HepG2 (cell line): ENCODE measurements at regions not wholly inside any gene's neighbourhood (a gene's known extent, or its start where the extent isn't known, plus 50 kb on each side); places are given as distances from the start of the nearest gene placed in this dataset.

Experiments used
- ATF3 ChIP-seq: sonication (generic); formaldehyde crosslinking; IDR thresholded peaks from 2 replicates; pipeline ENCODE4 v1.4.0; 2020; ENCODE audit warnings: missing genetic modification reagents
- FOSL1 ChIP-seq: sonication (generic); formaldehyde crosslinking; IDR thresholded peaks from 2 replicates; pipeline ENCODE4 v1.9.0; 2021; ENCODE audit warnings: missing genetic modification reagents, borderline replicate concordance
- KAT8 ChIP-seq: IDR thresholded peaks from 2 replicates; pipeline ENCODE4 v1.6.1; 2016; ENCODE audit warnings: missing genetic modification reagents, missing compliant biosample characterization

- TF ChIP-seq FOSL1 (no peak), ATF3 (CRISPR knock-in tag) (no peak), KAT8 (CRISPR knock-in tag) (no peak)
Measured at GRCh38 chrX:1002611-1003010, 209.8 kb downstream of the CRLF2 start.
